ENCODE measurements at regions not wholly inside any gene's neighbourhood (a gene's known extent, or its start where the extent isn't known, plus 50 kb on each side); places are given as distances from the start of the nearest gene placed in this dataset.

DNA sequence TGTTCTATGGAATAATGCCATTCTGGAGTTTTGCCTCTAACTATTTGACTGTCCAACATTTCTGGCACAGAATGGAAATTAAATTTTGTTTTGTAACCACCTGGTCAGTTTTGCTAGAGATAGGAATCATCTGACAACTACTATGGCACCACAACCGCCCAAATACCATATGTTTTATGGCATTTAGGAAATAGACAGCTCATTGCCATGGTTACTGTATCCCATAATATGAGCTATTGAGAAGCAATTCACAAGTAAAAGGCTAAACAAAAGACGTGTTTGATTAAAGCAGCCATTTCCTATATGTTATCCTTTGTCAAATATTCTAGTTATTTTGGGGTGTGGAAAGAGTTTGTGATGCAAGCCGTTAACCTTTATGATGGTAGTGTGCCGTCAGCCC, 1105.3 kb upstream of the LCORL start:
- H4K20me1 ChIP-seq (ENCODE audit: insufficient read depth, low read length), result no peaks in the 10 kb centered on the region
- no peaks in the 10 kb centered on the region for H3K36me3 ChIP-seq (replicated peaks in 1 of 2; ENCODE audit: control insufficient read depth in 1 of 2, insufficient read depth in 2 of 2, low read length in 2 of 2)
- no peak overlapping the region for H3K4me2 ChIP-seq (replicated peaks; ENCODE audit: extremely low read depth, low read length, poor library complexity, severe bottlenecking)
- H3K9me3 ChIP-seq (replicated peaks in 1 of 2; ENCODE audit: control insufficient read depth in 1 of 2, insufficient read depth in 1 of 2, low read length in 2 of 2), result no peaks in the 10 kb centered on the region
- no peak overlapping the region for H3K9ac ChIP-seq (ENCODE audit: insufficient read depth, low read length, poor library complexity, severe bottlenecking)
- TF ChIP-seq, protein P1, sequence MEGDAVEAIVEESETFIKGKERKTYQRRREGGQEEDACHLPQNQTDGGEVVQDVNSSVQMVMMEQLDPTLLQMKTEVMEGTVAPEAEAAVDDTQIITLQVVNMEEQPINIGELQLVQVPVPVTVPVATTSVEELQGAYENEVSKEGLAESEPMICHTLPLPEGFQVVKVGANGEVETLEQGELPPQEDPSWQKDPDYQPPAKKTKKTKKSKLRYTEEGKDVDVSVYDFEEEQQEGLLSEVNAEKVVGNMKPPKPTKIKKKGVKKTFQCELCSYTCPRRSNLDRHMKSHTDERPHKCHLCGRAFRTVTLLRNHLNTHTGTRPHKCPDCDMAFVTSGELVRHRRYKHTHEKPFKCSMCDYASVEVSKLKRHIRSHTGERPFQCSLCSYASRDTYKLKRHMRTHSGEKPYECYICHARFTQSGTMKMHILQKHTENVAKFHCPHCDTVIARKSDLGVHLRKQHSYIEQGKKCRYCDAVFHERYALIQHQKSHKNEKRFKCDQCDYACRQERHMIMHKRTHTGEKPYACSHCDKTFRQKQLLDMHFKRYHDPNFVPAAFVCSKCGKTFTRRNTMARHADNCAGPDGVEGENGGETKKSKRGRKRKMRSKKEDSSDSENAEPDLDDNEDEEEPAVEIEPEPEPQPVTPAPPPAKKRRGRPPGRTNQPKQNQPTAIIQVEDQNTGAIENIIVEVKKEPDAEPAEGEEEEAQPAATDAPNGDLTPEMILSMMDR (IDR thresholded peaks at IDR 0.05), result no peak
- no peak overlapping the region for H3K27ac ChIP-seq (ENCODE audit: low read depth in 1 of 2, low read length in 2 of 2)
- Mint-ChIP-seq H3K4me3 (no peak overlapping the region), H3K9me3 (peaks cover 0 to 7% (median 2%) of the 10 kb centered on the region in 7 donors), H3K27ac (no peak overlapping the region), H3K4me1 (no peaks in the 10 kb centered on the region), H3K36me3 (no peaks in the 10 kb centered on the region), H3K27me3 (ENCODE audit: low read depth in 3 of 3) (peaks cover 0 to 4% (median 0%) of the 10 kb centered on the region in 3 donors)
- H3K4me1 ChIP-seq (ENCODE audit: control insufficient read depth in 1 of 2, insufficient read depth in 2 of 2, low read length in 2 of 2), result no peaks in the 10 kb centered on the region
- no peaks in the 10 kb centered on the region for H3K27me3 ChIP-seq (ENCODE audit: control insufficient read depth in 2 of 2, insufficient read depth in 2 of 2, low read length in 2 of 2)
- H3K79me2 ChIP-seq (ENCODE audit: insufficient read depth, low read length), result no peaks in the 10 kb centered on the region
- H3K4me3 ChIP-seq (replicated peaks in 1 of 3; ENCODE audit: low read depth in 2 of 3, low read length in 3 of 3), result no peak overlapping the region
- DNase-seq, result no peak
- H2AFZ ChIP-seq (ENCODE audit: insufficient read depth, low read depth, low read length, poor library complexity, severe bottlenecking), result no peak overlapping the region
- no CpG with 5 or more reads among the region's 4 CpGs for WGBS (ENCODE audit: insufficient coverage)
- intact Hi-C loops (cut with micrococcal nuclease), result no loop called here

GRCh38 chr4:19123681-19124080, 1102.1 kb upstream of the LCORL start:
- H3K9me3 ChIP-seq (replicated peaks in 1 of 2; ENCODE audit: control insufficient read depth in 1 of 2, insufficient read depth in 1 of 2, low read length in 2 of 2), result no peaks in the 10 kb centered on the region
- H2AFZ ChIP-seq (ENCODE audit: insufficient read depth, low read depth, low read length, poor library complexity, severe bottlenecking), result no peak overlapping the region
- DNase-seq, result no peak
- H3K9ac ChIP-seq (ENCODE audit: insufficient read depth, low read length, poor library complexity, severe bottlenecking), result no peak overlapping the region
- Mint-ChIP-seq H3K9me3 (peaks cover 0 to 7% (median 2%) of the 10 kb centered on the region in 7 donors), H3K4me1 (no peaks in the 10 kb centered on the region), H3K36me3 (no peaks in the 10 kb centered on the region), H3K4me3 (no peak overlapping the region), H3K27me3 (ENCODE audit: low read depth in 3 of 3) (peaks cover 0 to 4% (median 0%) of the 10 kb centered on the region in 3 donors), H3K27ac (no peak overlapping the region)
- H3K27ac ChIP-seq (ENCODE audit: low read depth in 1 of 2, low read length in 2 of 2), result no peak overlapping the region
- TF ChIP-seq, protein P1 (IDR thresholded peaks at IDR 0.05), result no peak
- H4K20me1 ChIP-seq (ENCODE audit: insufficient read depth, low read length), result no peaks in the 10 kb centered on the region
- no peaks in the 10 kb centered on the region for H3K27me3 ChIP-seq (ENCODE audit: control insufficient read depth in 2 of 2, insufficient read depth in 2 of 2, low read length in 2 of 2)
- H3K79me2 ChIP-seq (ENCODE audit: insufficient read depth, low read length), result no peaks in the 10 kb centered on the region
- no peaks in the 10 kb centered on the region for H3K4me1 ChIP-seq (ENCODE audit: control insufficient read depth in 1 of 2, insufficient read depth in 2 of 2, low read length in 2 of 2)
- 100% methylated on average over 1 of the region's 4 CpGs for WGBS (ENCODE audit: insufficient coverage)
- intact Hi-C loops (cut with micrococcal nuclease), result no loop called here
- H3K4me3 ChIP-seq (replicated peaks in 1 of 3; ENCODE audit: low read depth in 2 of 3, low read length in 3 of 3), result no peak overlapping the region
- H3K36me3 ChIP-seq (replicated peaks in 1 of 2; ENCODE audit: control insufficient read depth in 1 of 2, insufficient read depth in 2 of 2, low read length in 2 of 2), result no peaks in the 10 kb centered on the region
- no peak overlapping the region for H3K4me2 ChIP-seq (replicated peaks; ENCODE audit: extremely low read depth, low read length, poor library complexity, severe bottlenecking)
